B cell (primary cell): ENCODE measurements at regions not wholly inside any gene's neighbourhood (a gene's known extent, or its start where the extent isn't known, plus 50 kb on each side); places are given as distances from the start of the nearest gene placed in this dataset.

ENCODE experiments used
- ATAC-seq: fragments of 200-7000 bp; cut with Tn5 transposase; one replicate; pipeline ENCODE4 v1.10.0; 2021; ENCODE audit warnings: low read depth, mild to moderate bottlenecking, moderate number of reproducible peaks, moderate library complexity
- CTCF ChIA-PET: fragments of 350-600 bp; sonication (Branson Sonifier 250); formaldehyde crosslinking; loops from one replicate; lab custom pipeline; 2021; ENCODE audit warnings: antibody characterized with exemption, inconsistent platforms; lab: Charles Lee
- POLR2A ChIA-PET: fragments of 350-600 bp; sonication (Branson Sonifier 250); formaldehyde crosslinking; loops from one replicate; lab custom pipeline; 2021; ENCODE audit warnings: antibody characterized with exemption; lab: Charles Lee
- DNase-seq: peaks from one replicate; pipeline ENCODE4 v3.0.0; 2013
- H2AFZ ChIP-seq: 2 replicates; pipeline ENCODE4 v1.6.1; 2012; ENCODE audit warnings: mild to moderate bottlenecking, low read depth, low read length; ENCODE audit not compliant: insufficient read depth, poor library complexity, severe bottlenecking
- H3K27ac ChIP-seq, 2 donors: 1 replicate in 1 of 2; 2 replicates in 1 of 2; pipeline ENCODE4 v1.5.1; 2012 to 2013; ENCODE audit warnings: low read length in 2 of 2, mild to moderate bottlenecking in 2 of 2, moderate library complexity in 1 of 2
- H3K27me3 ChIP-seq, 4 experiments: fragments of 200-600 bp in 1 of 4; sonication (generic) in 1 of 4; replicated peaks in 1 of 4; 1 replicate in 2 of 4; 2 replicates in 2 of 4; pipeline versions ENCODE4 v1.6.1 to v1.7.0; 2013 to 2016; ENCODE audit warnings: low read length in 3 of 4, mild to moderate bottlenecking in 2 of 4, mixed read lengths in 1 of 4, moderate library complexity in 1 of 4; ENCODE audit not compliant: insufficient read depth in 4 of 4, control insufficient read depth in 3 of 4; ENCODE audit errors: control extremely low read depth in 1 of 4
- H3K36me3 ChIP-seq, 2 experiments: replicated peaks in 1 of 2; 1 replicate in 1 of 2; 2 replicates in 1 of 2; pipeline versions ENCODE4 v1.6.1 to v1.7.1; 2013; ENCODE audit warnings: low read length in 1 of 2; ENCODE audit not compliant: insufficient read depth in 2 of 2, control insufficient read depth in 1 of 2; ENCODE audit errors: control extremely low read depth in 1 of 2, extremely low read depth in 1 of 2
- H3K4me1 ChIP-seq, 2 donors: fragments of 200-600 bp in 1 of 2; sonication (generic) in 1 of 2; 1 replicate in 1 of 2; 2 replicates in 1 of 2; pipeline versions ENCODE4 v1.5.1 to v1.6.1; 2013 to 2017; ENCODE audit warnings: low read length in 2 of 2; ENCODE audit not compliant: control insufficient read depth in 2 of 2, insufficient read depth in 2 of 2
- H3K4me2 ChIP-seq: replicated peaks from 2 replicates; pipeline ENCODE3; 2012; ENCODE audit warnings: mild to moderate bottlenecking, low read depth, low read length; ENCODE audit not compliant: poor library complexity, severe bottlenecking
- H3K4me3 ChIP-seq, 5 experiments: fragments of 200-600 bp in 1 of 5; sonication (generic) in 1 of 5; 1 replicate in 3 of 5; 2 replicates in 2 of 5; pipeline versions ENCODE4 v1.5.1 to v1.7.0; 2011 to 2016; ENCODE audit warnings: low read length in 4 of 5, mild to moderate bottlenecking in 4 of 5, low read depth in 2 of 5, control low read depth in 1 of 5, moderate library complexity in 1 of 5; ENCODE audit not compliant: insufficient read depth in 1 of 5; ENCODE audit errors: control extremely low read depth in 1 of 5, extremely low read depth in 1 of 5
- H3K79me2 ChIP-seq: fragments of 200-600 bp; sonication (generic); one replicate; pipeline ENCODE4 v1.6.0; 2016; ENCODE audit warnings: low read length; ENCODE audit not compliant: control insufficient read depth, insufficient read depth
- H3K9ac ChIP-seq: fragments of 200-600 bp; sonication (generic); 2 replicates; pipeline ENCODE4 v1.6.1; 2017; ENCODE audit warnings: mild to moderate bottlenecking, low read length, moderate library complexity
- H3K9me3 ChIP-seq, 3 donors: one replicate each; pipeline versions ENCODE4 v1.6.1 to v1.7.1; 2013; ENCODE audit warnings: low read length in 2 of 3; ENCODE audit not compliant: control insufficient read depth in 2 of 3, insufficient read depth in 1 of 3; ENCODE audit errors: control extremely low read depth in 1 of 3
- H4K20me1 ChIP-seq: 2 replicates; pipeline ENCODE4 v1.6.0; 2012; ENCODE audit warnings: mild to moderate bottlenecking, low read length; ENCODE audit not compliant: insufficient read depth, control insufficient read depth, poor library complexity, severe bottlenecking
- H3K27ac Mint-ChIP-seq: one replicate; pipeline ENCODE4 v1.8.0; 2021; ENCODE audit warnings: mixed read lengths
- H3K27me3 Mint-ChIP-seq: one replicate; pipeline ENCODE4 v1.8.0; 2021; ENCODE audit warnings: mixed read lengths
- H3K4me1 Mint-ChIP-seq: one replicate; pipeline ENCODE4 v1.8.0; 2021; ENCODE audit warnings: mixed read lengths
- H3K4me3 Mint-ChIP-seq: one replicate; pipeline ENCODE4 v1.8.0; 2021; ENCODE audit warnings: mixed read lengths
- H3K9me3 Mint-ChIP-seq: one replicate; pipeline ENCODE4 v1.8.0; 2022; ENCODE audit warnings: mixed read lengths; ENCODE audit not compliant: insufficient read depth
- EZH2 ChIP-seq: IDR thresholded peaks from 2 replicates; pipeline ENCODE4 v1.6.1; 2012; ENCODE audit warnings: borderline replicate concordance, low read depth, mild to moderate bottlenecking, moderate library complexity, low read length; ENCODE audit not compliant: insufficient read depth, poor library complexity, severe bottlenecking
- WGBS: methylation state at CpG from one replicate; pipeline ENCODE4 v1.1.5; 2013; ENCODE audit warnings: missing lambda C conversion rate; ENCODE audit not compliant: insufficient coverage; 5-methylcytosine and 5-hydroxymethylcytosine counted together
- intact Hi-C: fragments of 100-400 bp; cut with micrococcal nuclease; formaldehyde crosslinking; loops from one replicate; pipeline ENCODE4 v1.10.0; 2022
- TF ChIP-seq, protein P1 (sequence below): fragments of 200-600 bp; IDR thresholded peaks from one replicate; pipeline ENCODE4 v1.8.0; 2022; ENCODE audit warnings: antibody characterized with exemption, mild to moderate bottlenecking

DNA sequence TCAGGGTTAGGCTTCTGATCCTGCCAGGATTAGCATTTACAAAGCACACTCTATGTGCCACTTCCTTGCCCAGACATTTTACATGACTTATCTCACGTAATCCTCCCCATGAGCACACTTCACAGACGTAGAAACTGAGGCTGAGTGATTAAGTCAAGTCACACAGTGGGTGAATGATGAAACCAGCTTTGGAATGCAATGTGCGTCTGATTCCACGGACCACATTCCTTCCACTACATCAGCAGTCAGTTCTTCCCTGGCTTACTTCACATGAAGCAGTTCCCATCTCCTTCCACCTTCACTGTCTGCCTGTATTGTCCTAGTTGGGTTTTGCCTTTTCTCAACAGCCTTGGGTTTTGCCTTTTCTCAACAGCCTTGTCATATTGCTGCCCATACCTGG lies 134.3 kb upstream of the PPARGC1A start:
- H2AFZ ChIP-seq: no peak overlapping the region
- H3K27me3 Mint-ChIP-seq: no peaks in the 10 kb centered on the region
- TF ChIP-seq, protein P1, sequence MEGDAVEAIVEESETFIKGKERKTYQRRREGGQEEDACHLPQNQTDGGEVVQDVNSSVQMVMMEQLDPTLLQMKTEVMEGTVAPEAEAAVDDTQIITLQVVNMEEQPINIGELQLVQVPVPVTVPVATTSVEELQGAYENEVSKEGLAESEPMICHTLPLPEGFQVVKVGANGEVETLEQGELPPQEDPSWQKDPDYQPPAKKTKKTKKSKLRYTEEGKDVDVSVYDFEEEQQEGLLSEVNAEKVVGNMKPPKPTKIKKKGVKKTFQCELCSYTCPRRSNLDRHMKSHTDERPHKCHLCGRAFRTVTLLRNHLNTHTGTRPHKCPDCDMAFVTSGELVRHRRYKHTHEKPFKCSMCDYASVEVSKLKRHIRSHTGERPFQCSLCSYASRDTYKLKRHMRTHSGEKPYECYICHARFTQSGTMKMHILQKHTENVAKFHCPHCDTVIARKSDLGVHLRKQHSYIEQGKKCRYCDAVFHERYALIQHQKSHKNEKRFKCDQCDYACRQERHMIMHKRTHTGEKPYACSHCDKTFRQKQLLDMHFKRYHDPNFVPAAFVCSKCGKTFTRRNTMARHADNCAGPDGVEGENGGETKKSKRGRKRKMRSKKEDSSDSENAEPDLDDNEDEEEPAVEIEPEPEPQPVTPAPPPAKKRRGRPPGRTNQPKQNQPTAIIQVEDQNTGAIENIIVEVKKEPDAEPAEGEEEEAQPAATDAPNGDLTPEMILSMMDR: no peak
- no peak for TF ChIP-seq EZH2

DNA sequence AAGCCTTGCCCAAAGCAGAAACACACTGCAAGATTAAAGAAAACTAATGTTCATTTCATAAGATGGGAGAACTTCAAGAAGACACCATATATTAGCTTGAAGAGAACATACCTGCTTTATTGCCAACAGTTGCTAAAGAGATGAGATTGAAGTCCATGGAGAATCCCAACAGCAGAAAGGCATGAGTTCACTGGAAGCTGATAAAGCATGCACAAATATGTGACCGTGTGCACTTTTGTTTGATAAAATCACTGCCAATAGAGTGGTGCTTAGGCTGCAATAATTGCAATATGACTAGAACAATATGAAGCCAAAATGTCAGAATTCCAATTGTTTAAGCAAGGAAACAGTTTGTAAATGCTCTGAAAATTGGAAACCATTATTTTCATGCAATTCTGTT lies 125.9 kb upstream of the PPARGC1A start:
- ChIA-PET POLR2A (no interaction called here), CTCF (no interaction called here)
- no peaks in the 10 kb centered on the region for H3K27me3 Mint-ChIP-seq
- Histone ChIP-seq H3K4me2 (no peak overlapping the region), H3K4me3 (no peak overlapping the region), H4K20me1 (no peaks in the 10 kb centered on the region), H3K27me3 (no peaks in the 10 kb centered on the region), H3K9me3 (peaks cover 0 to under 1% (median 0%) of the 10 kb centered on the region in 3 donors), H3K9ac (no peak overlapping the region), H3K4me1 (no peaks in the 10 kb centered on the region), H2AFZ (no peak overlapping the region), H3K79me2 (no peaks in the 10 kb centered on the region), H3K27ac (no peak overlapping the region), H3K36me3 (no peaks in the 10 kb centered on the region)
- H3K27ac Mint-ChIP-seq: no peak overlapping the region
- TF ChIP-seq, protein P1: no peak
- no peak for TF ChIP-seq EZH2
- DNase-seq (no peak), ATAC-seq (no peak)
- no peak overlapping the region for H3K4me3 Mint-ChIP-seq
- intact Hi-C loops: no loop called here
- H3K4me1 Mint-ChIP-seq: no peaks in the 10 kb centered on the region
- H3K9me3 Mint-ChIP-seq: no peaks in the 10 kb centered on the region
- 78% methylated on average over 1 of the region's 1 CpG for WGBS

More for the DNA sequence above, 134.3 kb upstream of the PPARGC1A start:
- H3K36me3 ChIP-seq: no peaks in the 10 kb centered on the region
- Mint-ChIP-seq H3K4me3 (no peak overlapping the region), H3K9me3 (no peaks in the 10 kb centered on the region), H3K4me1 (no peaks in the 10 kb centered on the region), H3K27ac (no peak overlapping the region)
- H3K27ac ChIP-seq: no peak overlapping the region
- no peaks in the 10 kb centered on the region for H4K20me1 ChIP-seq
- ChIA-PET POLR2A (no interaction called here), CTCF (no interaction called here)
- H3K4me3 ChIP-seq: no peak overlapping the region
- intact Hi-C loops: no loop called here
- no peaks in the 10 kb centered on the region for H3K27me3 ChIP-seq
- DNase-seq (no peak), ATAC-seq (no peak)
- H3K4me2 ChIP-seq: no peak overlapping the region
- no peaks in the 10 kb centered on the region for H3K79me2 ChIP-seq
- 94% methylated on average over 2 of the region's 4 CpGs for WGBS
- H3K4me1 ChIP-seq: no peaks in the 10 kb centered on the region
- peaks cover 0 to 8% (median 0%) of the 10 kb centered on the region in 3 donors for H3K9me3 ChIP-seq
- no peak overlapping the region for H3K9ac ChIP-seq
